NB4 (cell line): ENCODE measurements at regions not wholly inside any gene's neighbourhood (a gene's known extent, or its start where the extent isn't known, plus 50 kb on each side); places are given as distances from the start of the nearest gene placed in this dataset.

Experiments used
- DNase-seq: peaks from one replicate; pipeline ENCODE4 v3.0.0; 2010; ENCODE audit warnings: low read depth
- H3K4me3 ChIP-seq: one replicate; pipeline ENCODE4 v1.5.1; 2011; ENCODE audit warnings: mild to moderate bottlenecking, low read depth, low read length, moderate library complexity
- MAX ChIP-seq: IDR thresholded peaks from 2 replicates; pipeline ENCODE4 v1.6.1; 2011; ENCODE audit warnings: low read depth, low read length
- MYC ChIP-seq: IDR thresholded peaks from 2 replicates; pipeline ENCODE4 v1.6.1; 2011; ENCODE audit warnings: low read depth, low read length
- POLR2A ChIP-seq: IDR thresholded peaks from 2 replicates; pipeline ENCODE4 v1.6.1; 2011; ENCODE audit warnings: mild to moderate bottlenecking; ENCODE audit not compliant: insufficient read length; ENCODE audit errors: extremely low read depth
- TF ChIP-seq, protein P1 (sequence below): IDR thresholded peaks from one replicate; pipeline ENCODE4 v1.5.1; 2012; ENCODE audit warnings: low read depth, low read length

DNA sequence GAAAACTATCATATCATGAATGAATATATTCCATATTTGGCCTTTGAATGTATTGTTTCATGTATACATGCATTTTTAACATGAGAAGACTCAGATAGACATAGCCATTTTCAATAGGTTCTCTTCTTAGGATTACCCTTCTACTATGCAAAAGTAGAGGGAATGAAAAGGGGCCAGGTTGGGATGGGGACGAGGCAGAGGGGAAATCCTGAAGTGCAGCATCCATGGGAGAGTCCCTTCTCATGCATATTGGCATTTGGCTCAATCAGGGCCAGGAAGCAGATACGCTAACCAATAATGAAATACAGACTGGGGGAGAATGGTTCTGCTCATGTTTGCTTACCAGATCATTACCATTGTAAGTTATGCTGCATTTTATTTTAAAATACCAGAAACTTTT lies 475.8 kb downstream of the STK39 start:
- no peak overlapping the region for H3K4me3 ChIP-seq
- no peak for DNase-seq
- TF ChIP-seq MAX = no peak

- DNase-seq = no peak
- no peak overlapping the region for H3K4me3 ChIP-seq
- TF ChIP-seq, protein P1, sequence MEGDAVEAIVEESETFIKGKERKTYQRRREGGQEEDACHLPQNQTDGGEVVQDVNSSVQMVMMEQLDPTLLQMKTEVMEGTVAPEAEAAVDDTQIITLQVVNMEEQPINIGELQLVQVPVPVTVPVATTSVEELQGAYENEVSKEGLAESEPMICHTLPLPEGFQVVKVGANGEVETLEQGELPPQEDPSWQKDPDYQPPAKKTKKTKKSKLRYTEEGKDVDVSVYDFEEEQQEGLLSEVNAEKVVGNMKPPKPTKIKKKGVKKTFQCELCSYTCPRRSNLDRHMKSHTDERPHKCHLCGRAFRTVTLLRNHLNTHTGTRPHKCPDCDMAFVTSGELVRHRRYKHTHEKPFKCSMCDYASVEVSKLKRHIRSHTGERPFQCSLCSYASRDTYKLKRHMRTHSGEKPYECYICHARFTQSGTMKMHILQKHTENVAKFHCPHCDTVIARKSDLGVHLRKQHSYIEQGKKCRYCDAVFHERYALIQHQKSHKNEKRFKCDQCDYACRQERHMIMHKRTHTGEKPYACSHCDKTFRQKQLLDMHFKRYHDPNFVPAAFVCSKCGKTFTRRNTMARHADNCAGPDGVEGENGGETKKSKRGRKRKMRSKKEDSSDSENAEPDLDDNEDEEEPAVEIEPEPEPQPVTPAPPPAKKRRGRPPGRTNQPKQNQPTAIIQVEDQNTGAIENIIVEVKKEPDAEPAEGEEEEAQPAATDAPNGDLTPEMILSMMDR = no peak
- no peak for TF ChIP-seq MAX
- no peak for TF ChIP-seq POLR2A
- TF ChIP-seq MYC = no peak
These were observed 478.4 kb downstream of the STK39 start for GRCh38 chr2:167769020-167769419.

DNA sequence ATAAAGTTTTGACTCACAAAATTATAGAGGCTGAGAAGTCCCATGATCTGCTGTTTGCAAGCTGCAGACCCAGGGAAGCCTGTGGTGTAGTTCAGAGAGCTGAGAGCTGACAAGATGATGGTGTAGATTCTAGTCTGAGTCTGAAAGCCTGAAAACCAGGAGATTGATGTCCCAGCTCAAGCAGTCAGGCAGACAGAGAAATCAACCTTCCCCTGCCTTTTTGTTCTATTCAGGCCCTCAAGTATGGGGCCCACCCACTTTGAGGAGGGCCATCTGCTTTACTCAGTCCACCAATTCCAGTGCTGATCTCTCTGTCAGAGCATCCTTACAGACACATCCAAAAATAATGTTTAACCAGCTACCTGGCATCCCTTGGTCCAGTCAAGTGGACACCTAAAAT lies 479.6 kb downstream of the STK39 start:
- TF ChIP-seq, protein P1 = no peak
- TF ChIP-seq MAX (no peak), MYC (no peak), POLR2A (no peak)
- H3K4me3 ChIP-seq = no peak overlapping the region
- DNase-seq = no peak

GRCh38 chr2:167764772-167765341 lies 482.5 kb downstream of the STK39 start:
- no peak overlapping the region for H3K4me3 ChIP-seq
- TF ChIP-seq MYC (no peak), MAX (no peak), POLR2A (no peak)
- TF ChIP-seq, protein P1 = no peak
- no peak for DNase-seq

DNA sequence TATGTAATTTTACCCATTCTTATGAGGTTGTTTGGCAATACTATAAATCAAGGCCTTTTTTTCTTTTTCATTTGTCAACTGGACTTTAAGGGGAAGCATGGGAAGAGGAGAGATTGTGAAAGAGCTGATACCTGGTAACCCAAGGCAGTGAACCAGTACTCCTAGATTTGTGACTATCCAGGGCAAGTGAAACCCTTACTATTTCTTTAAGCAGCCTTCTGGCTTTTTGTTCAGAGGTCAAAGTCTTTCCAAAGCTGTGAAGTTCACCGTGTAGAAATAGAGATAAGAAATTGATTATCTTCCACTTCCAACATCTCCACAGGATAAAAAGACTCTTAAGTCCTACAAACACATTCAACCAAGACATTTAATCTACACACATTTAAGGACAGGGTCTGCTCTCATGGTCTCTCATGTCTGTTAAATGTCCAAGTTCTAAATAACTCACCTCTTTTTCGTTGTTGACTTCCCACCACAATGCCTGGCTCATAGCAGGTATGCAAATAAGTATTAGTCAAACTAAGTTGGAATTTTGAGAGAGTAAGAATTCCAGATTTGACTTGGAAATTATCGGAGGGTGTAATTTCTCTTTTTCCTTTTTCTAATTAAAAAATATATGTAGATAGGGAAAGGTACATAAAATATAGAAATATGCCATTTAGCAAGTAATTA lies 485.8 kb downstream of the STK39 start:
- H3K4me3 ChIP-seq = no peak overlapping the region
- no peak for DNase-seq
- TF ChIP-seq MYC = no peak
- TF ChIP-seq, protein P1 = no peak
- TF ChIP-seq POLR2A = no peak
- no peak for TF ChIP-seq MAX

DNA sequence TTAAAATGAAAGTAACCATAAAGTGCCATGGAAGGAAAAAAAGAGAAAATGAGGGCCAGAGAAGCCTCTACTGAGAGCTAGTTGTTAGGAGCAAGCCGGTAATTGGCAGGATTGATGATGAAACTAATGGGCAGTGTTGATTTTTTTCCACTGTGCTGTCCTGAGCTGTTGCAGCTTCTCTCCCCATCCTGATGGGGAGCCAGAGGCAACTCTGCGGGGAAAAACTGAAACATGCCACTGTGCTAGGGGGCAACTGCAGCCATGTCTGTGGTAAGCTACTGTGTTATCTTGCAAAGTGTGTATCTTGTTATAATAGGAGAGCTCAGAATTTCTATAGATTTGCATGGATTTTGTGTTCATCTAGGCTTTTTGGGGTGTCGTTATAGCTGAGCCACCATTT lies 487.9 kb downstream of the STK39 start:
- no peak overlapping the region for H3K4me3 ChIP-seq
- no peak for DNase-seq
- no peak for TF ChIP-seq POLR2A
- no peak for TF ChIP-seq MAX
- TF ChIP-seq MYC = no peak
- TF ChIP-seq, protein P1 = peak; percentile 3
